SK-N-SH (cell line): ENCODE measurements at regions not wholly inside any gene's neighbourhood (a gene's known extent, or its start where the extent isn't known, plus 50 kb on each side); places are given as distances from the start of the nearest gene placed in this dataset.
A peak's percentile ranks its signal among the peaks of the same experiment; 100 is the strongest.

Experiments
- CTCF ChIA-PET: fragments of 300-600, 350-600 bp; formaldehyde crosslinking; extraction: SDS; loops from one replicate; lab custom pipeline; 2021; lab: Yijun Ruan, JAX
- POLR2A ChIA-PET: fragments of 350-600 bp; sonication (Branson Sonifier 250); formaldehyde crosslinking; extraction: SDS; loops from one replicate; lab custom pipeline; 2020; ENCODE audit warnings: antibody characterized with exemption, inconsistent platforms; lab: Yijun Ruan, JAX
- DNase-seq: peaks from one replicate; pipeline ENCODE4 v3.0.0; 2012
- H2AFZ ChIP-seq: fragments of 200-600 bp; sonication (generic); 2 replicates; pipeline ENCODE4 v1.8.1; 2016; ENCODE audit warnings: antibody characterized with exemption, mild to moderate bottlenecking, low read depth
- H3F3A ChIP-seq: fragments of 200-600 bp; sonication (generic); replicated peaks from 2 replicates; pipeline ENCODE3; 2016; ENCODE audit warnings: antibody characterized with exemption, mild to moderate bottlenecking; ENCODE audit not compliant: insufficient read depth
- H3K27ac ChIP-seq, 2 experiments: fragments of 200-500 bp in 1 of 2; fragments of 200-600 bp in 1 of 2; sonication (Bioruptor generic) in 1 of 2; sonication (generic), shearing (Covaris generic) in 1 of 2; 2 replicates each; pipeline versions ENCODE4 v1.5.1 to v1.6.1; 2014 to 2016; ENCODE audit warnings: low read depth in 2 of 2, inconsistent platforms in 1 of 2, low read length in 1 of 2, mild to moderate bottlenecking in 1 of 2, mixed read lengths in 1 of 2
- H3K27me3 ChIP-seq: fragments of 200-600 bp; sonication (generic), shearing (Covaris generic); 2 replicates; pipeline ENCODE4 v1.6.1; 2016; ENCODE audit warnings: mixed run types; ENCODE audit not compliant: insufficient read depth
- H3K36me3 ChIP-seq, 2 experiments: fragments of 200-500 bp in 1 of 2; fragments of 200-600 bp in 1 of 2; sonication (Bioruptor generic) in 1 of 2; sonication (generic) in 1 of 2; replicated peaks in 1 of 2; 2 replicates each; pipeline versions ENCODE3 to v1.5.1; 2014 to 2016; ENCODE audit warnings: low read length in 1 of 2, mild to moderate bottlenecking in 1 of 2; ENCODE audit not compliant: insufficient read depth in 2 of 2, control insufficient read depth in 1 of 2
- H3K4me1 ChIP-seq, 2 experiments: fragments of 200-500 bp in 1 of 2; fragments of 200-600 bp in 1 of 2; sonication (Bioruptor generic) in 1 of 2; sonication (generic), shearing (Covaris generic) in 1 of 2; 2 replicates each; pipeline versions ENCODE4 v1.5.1 to v1.6.1; 2014 to 2016; ENCODE audit warnings: low read depth in 1 of 2, low read length in 1 of 2, mixed run types in 1 of 2; ENCODE audit not compliant: insufficient read depth in 2 of 2, control insufficient read depth in 1 of 2
- H3K4me2 ChIP-seq: fragments of 200-600 bp; sonication (generic), shearing (Covaris generic); 2 replicates; pipeline ENCODE4 v1.6.1; 2017; ENCODE audit warnings: mixed run types
- H3K4me3 ChIP-seq, 2 experiments: fragments of 200-500 bp in 1 of 2; fragments of 200-600 bp in 1 of 2; sonication (Bioruptor generic) in 1 of 2; sonication (generic), shearing (Covaris generic) in 1 of 2; 2 replicates each; pipeline versions ENCODE4 v1.5.1 to v1.8.1; 2014 to 2016; ENCODE audit warnings: low read depth in 2 of 2, inconsistent platforms in 1 of 2, low read length in 1 of 2, mild to moderate bottlenecking in 1 of 2, mixed read lengths in 1 of 2, moderate library complexity in 1 of 2
- H3K79me2 ChIP-seq: fragments of 200-600 bp; sonication (generic); 2 replicates; pipeline ENCODE4 v1.8.1; 2017; ENCODE audit warnings: mild to moderate bottlenecking; ENCODE audit not compliant: insufficient read depth
- H3K9ac ChIP-seq: fragments of 200-600 bp; sonication (generic); 2 replicates; pipeline ENCODE4 v1.6.1; 2017; ENCODE audit warnings: mixed run types
- H3K9me2 ChIP-seq: fragments of 200-600 bp; sonication (generic); 2 replicates; pipeline ENCODE4 v1.6.1; 2017; ENCODE audit warnings: mixed run types
- H3K9me3 ChIP-seq: fragments of 200-600 bp; sonication (generic); 2 replicates; pipeline ENCODE4 v1.6.1; 2017; ENCODE audit warnings: mixed run types, mild to moderate bottlenecking, moderate library complexity
- H4K20me1 ChIP-seq: fragments of 200-600 bp; sonication (generic); 2 replicates; pipeline ENCODE4 v1.6.1; 2017; ENCODE audit warnings: mild to moderate bottlenecking, mixed run types; ENCODE audit not compliant: insufficient read depth
- EP300 ChIP-seq, 2 experiments: IDR thresholded peaks; 2 replicates each; pipeline versions ENCODE4 v1.4.0 to v1.6.1; 2012; ENCODE audit warnings: borderline replicate concordance in 1 of 2, low read depth in 1 of 2, low read length in 1 of 2
- EZH2phosphoT487 ChIP-seq: fragments of 200-600 bp; sonication (generic); IDR thresholded peaks from 2 replicates; pipeline ENCODE4 v1.6.1; 2017; ENCODE audit warnings: low read depth, mixed run types, mild to moderate bottlenecking, antibody characterized with exemption, moderate library complexity, borderline replicate concordance
- FOSL2 ChIP-seq: IDR thresholded peaks from 2 replicates; pipeline ENCODE4 v1.4.0; 2012; ENCODE audit warnings: low read depth, mild to moderate bottlenecking, moderate library complexity, borderline replicate concordance
- FOXJ3 ChIP-seq: sonication (generic); formaldehyde crosslinking; IDR thresholded peaks from 2 replicates; pipeline ENCODE4 v1.5.1; 2020; ENCODE audit warnings: mild to moderate bottlenecking, missing genetic modification reagents
- GABPA ChIP-seq: IDR thresholded peaks from 2 replicates; pipeline ENCODE4 v1.4.0; 2012; ENCODE audit warnings: low read depth, mild to moderate bottlenecking
- JUND ChIP-seq: IDR thresholded peaks from 2 replicates; pipeline ENCODE4 v1.4.0; 2012
- MEF2A ChIP-seq: IDR thresholded peaks from 2 replicates; pipeline ENCODE4 v1.4.0; 2012; ENCODE audit warnings: low read depth, borderline replicate concordance
- NFIC ChIP-seq: IDR thresholded peaks from 2 replicates; pipeline ENCODE4 v1.4.0; 2012; ENCODE audit warnings: borderline replicate concordance
- NRF1 ChIP-seq: IDR thresholded peaks from 2 replicates; pipeline ENCODE4 v1.6.1; 2012; ENCODE audit warnings: low read depth, mild to moderate bottlenecking, low read length
- RAD21 ChIP-seq: IDR thresholded peaks from 2 replicates; pipeline ENCODE4 v1.6.1; 2012; ENCODE audit warnings: mild to moderate bottlenecking, low read length
- RXRA ChIP-seq: IDR thresholded peaks from 2 replicates; pipeline ENCODE4 v1.4.0; 2012; ENCODE audit warnings: low read depth, mild to moderate bottlenecking, borderline replicate concordance
- SIN3A ChIP-seq: IDR thresholded peaks from 2 replicates; pipeline ENCODE4 v1.6.1; 2012; ENCODE audit warnings: low read depth, mild to moderate bottlenecking, low read length, moderate library complexity, borderline replicate concordance
- SMC3 ChIP-seq: IDR thresholded peaks from 2 replicates; pipeline ENCODE4 v1.6.1; 2012; ENCODE audit warnings: low read depth, low read length, improper control_type of control experiment
- TCF12 ChIP-seq: IDR thresholded peaks from 2 replicates; pipeline ENCODE4 v1.4.0; 2012
- TEAD4 ChIP-seq: IDR thresholded peaks from 2 replicates; pipeline ENCODE4 v1.4.0; 2012; ENCODE audit warnings: mild to moderate bottlenecking, borderline replicate concordance; ENCODE audit not compliant: insufficient read depth
- YY1 ChIP-seq: IDR thresholded peaks from 2 replicates; pipeline ENCODE4 v1.4.0; 2012; ENCODE audit warnings: low read depth, mild to moderate bottlenecking
- WGBS: methylation state at CpG from one replicate; pipeline ENCODE4 v1.1.6; 2017; ENCODE audit warnings: low lambda C conversion rate; 5-methylcytosine and 5-hydroxymethylcytosine counted together
- TF ChIP-seq, protein P1 (sequence below): fragments of 200-600 bp; sonication (generic); IDR thresholded peaks from 2 replicates; pipeline ENCODE4 v1.6.1; 2017; ENCODE audit warnings: antibody characterized with exemption, mild to moderate bottlenecking, moderate library complexity
- TF ChIP-seq, protein P2 (sequence below): IDR thresholded peaks from 2 replicates; pipeline ENCODE4 v1.6.1; 2012; ENCODE audit warnings: mild to moderate bottlenecking, low read depth, low read length, moderate library complexity
- TF ChIP-seq, protein P3 (sequence below): fragments of 150-350 bp; IDR thresholded peaks from 2 replicates; pipeline ENCODE4 v1.6.1; 2016; ENCODE audit warnings: mild to moderate bottlenecking, low read depth, low read length
- TF ChIP-seq, protein P4 (sequence below): IDR thresholded peaks from 2 replicates; pipeline ENCODE4 v1.4.0; 2012; ENCODE audit warnings: low read depth, borderline replicate concordance
- TF ChIP-seq, protein P5 (sequence below): fragments of 150-350 bp; IDR thresholded peaks from 2 replicates; pipeline ENCODE4 v1.6.1; 2017; ENCODE audit warnings: antibody characterized with exemption, low read length, low read depth, borderline replicate concordance
- TF ChIP-seq, protein P6 (sequence below): IDR thresholded peaks from 2 replicates; pipeline ENCODE4; 2012

DNA sequence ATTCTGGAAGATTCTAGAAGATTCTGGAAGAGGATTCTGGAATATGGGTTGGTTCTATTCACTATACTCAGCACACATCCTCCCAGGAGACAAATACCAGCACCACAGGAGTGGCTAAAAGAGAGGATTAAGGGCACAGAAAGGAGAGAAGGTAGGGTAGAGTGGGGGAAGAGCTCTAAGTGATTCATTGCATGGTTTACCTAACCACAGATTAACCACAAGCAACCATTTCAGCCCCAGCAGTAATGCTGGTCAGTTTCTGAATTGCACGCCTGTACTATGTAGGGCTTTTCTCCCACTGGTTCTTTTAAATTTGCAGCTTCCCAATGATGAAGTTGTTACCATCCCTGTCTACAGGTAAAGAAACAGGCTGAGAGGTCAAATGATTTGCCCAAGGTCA is 192.7 kb upstream of the PMEPA1 start:
- H3K79me2 ChIP-seq = no peaks in the 10 kb centered on the region
- ChIA-PET POLR2A (no interaction called here), CTCF (interaction anchor here (0.6 kb wide), 1 partner anchor 267 kb away, joined by 3 read pairs; no protein-coding TSS in a partner anchor)
- H3K9ac ChIP-seq = no peak overlapping the region
- no peak overlapping the region for H2AFZ ChIP-seq
- no peaks in the 10 kb centered on the region for H3K9me2 ChIP-seq
- H4K20me1 ChIP-seq = no peaks in the 10 kb centered on the region
- H3K27me3 ChIP-seq = no peaks in the 10 kb centered on the region
- H3K4me3 ChIP-seq = no peak overlapping the region
- TF ChIP-seq, protein P1, sequence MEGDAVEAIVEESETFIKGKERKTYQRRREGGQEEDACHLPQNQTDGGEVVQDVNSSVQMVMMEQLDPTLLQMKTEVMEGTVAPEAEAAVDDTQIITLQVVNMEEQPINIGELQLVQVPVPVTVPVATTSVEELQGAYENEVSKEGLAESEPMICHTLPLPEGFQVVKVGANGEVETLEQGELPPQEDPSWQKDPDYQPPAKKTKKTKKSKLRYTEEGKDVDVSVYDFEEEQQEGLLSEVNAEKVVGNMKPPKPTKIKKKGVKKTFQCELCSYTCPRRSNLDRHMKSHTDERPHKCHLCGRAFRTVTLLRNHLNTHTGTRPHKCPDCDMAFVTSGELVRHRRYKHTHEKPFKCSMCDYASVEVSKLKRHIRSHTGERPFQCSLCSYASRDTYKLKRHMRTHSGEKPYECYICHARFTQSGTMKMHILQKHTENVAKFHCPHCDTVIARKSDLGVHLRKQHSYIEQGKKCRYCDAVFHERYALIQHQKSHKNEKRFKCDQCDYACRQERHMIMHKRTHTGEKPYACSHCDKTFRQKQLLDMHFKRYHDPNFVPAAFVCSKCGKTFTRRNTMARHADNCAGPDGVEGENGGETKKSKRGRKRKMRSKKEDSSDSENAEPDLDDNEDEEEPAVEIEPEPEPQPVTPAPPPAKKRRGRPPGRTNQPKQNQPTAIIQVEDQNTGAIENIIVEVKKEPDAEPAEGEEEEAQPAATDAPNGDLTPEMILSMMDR = peak; percentile 31; the same call in 1 of the 2 replicates
- TF ChIP-seq, protein P2, sequence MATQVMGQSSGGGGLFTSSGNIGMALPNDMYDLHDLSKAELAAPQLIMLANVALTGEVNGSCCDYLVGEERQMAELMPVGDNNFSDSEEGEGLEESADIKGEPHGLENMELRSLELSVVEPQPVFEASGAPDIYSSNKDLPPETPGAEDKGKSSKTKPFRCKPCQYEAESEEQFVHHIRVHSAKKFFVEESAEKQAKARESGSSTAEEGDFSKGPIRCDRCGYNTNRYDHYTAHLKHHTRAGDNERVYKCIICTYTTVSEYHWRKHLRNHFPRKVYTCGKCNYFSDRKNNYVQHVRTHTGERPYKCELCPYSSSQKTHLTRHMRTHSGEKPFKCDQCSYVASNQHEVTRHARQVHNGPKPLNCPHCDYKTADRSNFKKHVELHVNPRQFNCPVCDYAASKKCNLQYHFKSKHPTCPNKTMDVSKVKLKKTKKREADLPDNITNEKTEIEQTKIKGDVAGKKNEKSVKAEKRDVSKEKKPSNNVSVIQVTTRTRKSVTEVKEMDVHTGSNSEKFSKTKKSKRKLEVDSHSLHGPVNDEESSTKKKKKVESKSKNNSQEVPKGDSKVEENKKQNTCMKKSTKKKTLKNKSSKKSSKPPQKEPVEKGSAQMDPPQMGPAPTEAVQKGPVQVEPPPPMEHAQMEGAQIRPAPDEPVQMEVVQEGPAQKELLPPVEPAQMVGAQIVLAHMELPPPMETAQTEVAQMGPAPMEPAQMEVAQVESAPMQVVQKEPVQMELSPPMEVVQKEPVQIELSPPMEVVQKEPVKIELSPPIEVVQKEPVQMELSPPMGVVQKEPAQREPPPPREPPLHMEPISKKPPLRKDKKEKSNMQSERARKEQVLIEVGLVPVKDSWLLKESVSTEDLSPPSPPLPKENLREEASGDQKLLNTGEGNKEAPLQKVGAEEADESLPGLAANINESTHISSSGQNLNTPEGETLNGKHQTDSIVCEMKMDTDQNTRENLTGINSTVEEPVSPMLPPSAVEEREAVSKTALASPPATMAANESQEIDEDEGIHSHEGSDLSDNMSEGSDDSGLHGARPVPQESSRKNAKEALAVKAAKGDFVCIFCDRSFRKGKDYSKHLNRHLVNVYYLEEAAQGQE = no peak
- peak; percentile 52; the same call in 1 of the 2 replicates for TF ChIP-seq FOSL2
- no peak for TF ChIP-seq JUND
- TF ChIP-seq, protein P3, sequence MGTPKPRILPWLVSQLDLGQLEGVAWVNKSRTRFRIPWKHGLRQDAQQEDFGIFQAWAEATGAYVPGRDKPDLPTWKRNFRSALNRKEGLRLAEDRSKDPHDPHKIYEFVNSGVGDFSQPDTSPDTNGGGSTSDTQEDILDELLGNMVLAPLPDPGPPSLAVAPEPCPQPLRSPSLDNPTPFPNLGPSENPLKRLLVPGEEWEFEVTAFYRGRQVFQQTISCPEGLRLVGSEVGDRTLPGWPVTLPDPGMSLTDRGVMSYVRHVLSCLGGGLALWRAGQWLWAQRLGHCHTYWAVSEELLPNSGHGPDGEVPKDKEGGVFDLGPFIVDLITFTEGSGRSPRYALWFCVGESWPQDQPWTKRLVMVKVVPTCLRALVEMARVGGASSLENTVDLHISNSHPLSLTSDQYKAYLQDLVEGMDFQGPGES = no peak
- no peak for TF ChIP-seq RAD21
- TF ChIP-seq EP300 (IDR thresholded peaks at IDR 0.05; ENCODE audit: borderline replicate concordance in 1 of 2, low read depth in 1 of 2, low read length in 1 of 2) = peak in 1 of 2 experiments; percentile 20; a peak in 1 of 4 replicates
- no peak for TF ChIP-seq TEAD4
- TF ChIP-seq NFIC = no peak
- TF ChIP-seq YY1 = no peak
- no peak for TF ChIP-seq MEF2A
- no peak for TF ChIP-seq SIN3A
- no peak for TF ChIP-seq FOXJ3
- TF ChIP-seq GABPA = no peak
- TF ChIP-seq, protein P4, sequence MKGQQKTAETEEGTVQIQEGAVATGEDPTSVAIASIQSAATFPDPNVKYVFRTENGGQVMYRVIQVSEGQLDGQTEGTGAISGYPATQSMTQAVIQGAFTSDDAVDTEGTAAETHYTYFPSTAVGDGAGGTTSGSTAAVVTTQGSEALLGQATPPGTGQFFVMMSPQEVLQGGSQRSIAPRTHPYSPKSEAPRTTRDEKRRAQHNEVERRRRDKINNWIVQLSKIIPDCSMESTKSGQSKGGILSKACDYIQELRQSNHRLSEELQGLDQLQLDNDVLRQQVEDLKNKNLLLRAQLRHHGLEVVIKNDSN = 0 out of 2 replicates have a peak, but pooled peaks have one; percentile 18
- no peak for TF ChIP-seq NRF1
- no peak for TF ChIP-seq RXRA
- TF ChIP-seq, protein P5, sequence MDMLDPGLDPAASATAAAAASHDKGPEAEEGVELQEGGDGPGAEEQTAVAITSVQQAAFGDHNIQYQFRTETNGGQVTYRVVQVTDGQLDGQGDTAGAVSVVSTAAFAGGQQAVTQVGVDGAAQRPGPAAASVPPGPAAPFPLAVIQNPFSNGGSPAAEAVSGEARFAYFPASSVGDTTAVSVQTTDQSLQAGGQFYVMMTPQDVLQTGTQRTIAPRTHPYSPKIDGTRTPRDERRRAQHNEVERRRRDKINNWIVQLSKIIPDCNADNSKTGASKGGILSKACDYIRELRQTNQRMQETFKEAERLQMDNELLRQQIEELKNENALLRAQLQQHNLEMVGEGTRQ = no peak
- TF ChIP-seq TCF12 = peak; percentile 40; the same call in 1 of the 2 replicates
- no peak for TF ChIP-seq EZH2phosphoT487
- TF ChIP-seq SMC3 = no peak
- TF ChIP-seq, protein P6, sequence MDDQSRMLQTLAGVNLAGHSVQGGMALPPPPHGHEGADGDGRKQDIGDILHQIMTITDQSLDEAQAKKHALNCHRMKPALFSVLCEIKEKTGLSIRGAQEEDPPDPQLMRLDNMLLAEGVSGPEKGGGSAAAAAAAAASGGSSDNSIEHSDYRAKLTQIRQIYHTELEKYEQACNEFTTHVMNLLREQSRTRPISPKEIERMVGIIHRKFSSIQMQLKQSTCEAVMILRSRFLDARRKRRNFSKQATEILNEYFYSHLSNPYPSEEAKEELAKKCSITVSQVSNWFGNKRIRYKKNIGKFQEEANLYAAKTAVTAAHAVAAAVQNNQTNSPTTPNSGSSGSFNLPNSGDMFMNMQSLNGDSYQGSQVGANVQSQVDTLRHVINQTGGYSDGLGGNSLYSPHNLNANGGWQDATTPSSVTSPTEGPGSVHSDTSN = peak; percentile 30; the same call in 1 of the 2 replicates
- H3F3A ChIP-seq = no peaks in the 10 kb centered on the region
- 55% methylated on average over 1 of the region's 1 CpG for WGBS
- H3K4me2 ChIP-seq = no peak overlapping the region
- H3K36me3 ChIP-seq = no peaks in the 10 kb centered on the region
- H3K27ac ChIP-seq = no peak overlapping the region
- no peak for DNase-seq
- no peaks in the 10 kb centered on the region for H3K9me3 ChIP-seq
- H3K4me1 ChIP-seq = peaks cover 0 to 13% of the 10 kb centered on the region in 2 experiments; a peak in 1 of 4 replicates
